Endodermal cell (in vitro differentiated cells): ENCODE measurements at regions not wholly inside any gene's neighbourhood (a gene's known extent, or its start where the extent isn't known, plus 50 kb on each side); places are given as distances from the start of the nearest gene placed in this dataset.
A peak's percentile ranks its signal among the peaks of the same experiment; 100 is the strongest.

Source experiments
- DNase-seq: peaks from one replicate; pipeline ENCODE4 v3.0.0-alpha.2; 2017
- H3K27ac ChIP-seq: 2 replicates; pipeline ENCODE4 v1.5.1; 2013; ENCODE audit warnings: mild to moderate bottlenecking, low read depth, low read length, moderate library complexity
- H3K27me3 ChIP-seq: 2 replicates; pipeline ENCODE4 v1.6.1; 2013; ENCODE audit warnings: mild to moderate bottlenecking, low read length, moderate library complexity; ENCODE audit not compliant: insufficient read depth, control insufficient read depth, poor library complexity, severe bottlenecking
- H3K36me3 ChIP-seq: 2 replicates; pipeline ENCODE4 v1.7.0; 2013; ENCODE audit warnings: mild to moderate bottlenecking, low read length, moderate library complexity; ENCODE audit not compliant: control insufficient read depth, insufficient read depth
- H3K4me1 ChIP-seq: one replicate; pipeline ENCODE4 v1.7.0; 2013; ENCODE audit warnings: low read length; ENCODE audit not compliant: control insufficient read depth, insufficient read depth
- H3K4me3 ChIP-seq: 2 replicates; pipeline ENCODE4 v1.5.1; 2013; ENCODE audit warnings: mild to moderate bottlenecking, low read length, moderate library complexity
- H3K9ac ChIP-seq: 2 replicates; pipeline ENCODE4 v1.6.1; 2013; ENCODE audit warnings: mild to moderate bottlenecking, low read length, moderate library complexity; ENCODE audit not compliant: poor library complexity, severe bottlenecking; ENCODE audit errors: extremely low read depth
- H3K9me3 ChIP-seq: 2 replicates; pipeline ENCODE4 v1.6.1; 2013; ENCODE audit warnings: mild to moderate bottlenecking, low read length, moderate library complexity; ENCODE audit not compliant: control insufficient read depth
- H3K27ac Mint-ChIP-seq: 2 replicates; pipeline ENCODE4 v1.8.0; 2020; ENCODE audit warnings: mixed read lengths
- H3K27me3 Mint-ChIP-seq: 2 replicates; pipeline ENCODE4 v1.8.0; 2021; ENCODE audit warnings: mild to moderate bottlenecking, mixed read lengths; ENCODE audit not compliant: insufficient read depth
- H3K36me3 Mint-ChIP-seq: 2 replicates; pipeline ENCODE4 v1.8.0; 2020; ENCODE audit warnings: low read depth, mixed read lengths
- H3K4me1 Mint-ChIP-seq: 2 replicates; pipeline ENCODE4 v1.8.0; 2020; ENCODE audit warnings: mixed read lengths
- H3K4me3 Mint-ChIP-seq: 2 replicates; pipeline ENCODE4 v1.8.0; 2020; ENCODE audit warnings: mild to moderate bottlenecking, moderate library complexity, mixed read lengths
- H3K9me3 Mint-ChIP-seq: 2 replicates; pipeline ENCODE4 v1.8.0; 2020; ENCODE audit warnings: mild to moderate bottlenecking, mixed read lengths
- CTCF ChIP-seq: fragments of 200-600 bp; sonication (generic); conservative IDR thresholded peaks from 2 replicates; pipeline ENCODE4 v1.5.0; 2021; ENCODE audit warnings: antibody characterized with exemption, mild to moderate bottlenecking
- WGBS, 2 experiments: methylation state at CpG; one replicate each; pipeline versions ENCODE4 v1.1.5 to v1.1.7; 2013; ENCODE audit warnings: missing lambda C conversion rate in 2 of 2, mixed read lengths in 1 of 2; ENCODE audit not compliant: insufficient coverage in 1 of 2, insufficient read length in 1 of 2; 5-methylcytosine and 5-hydroxymethylcytosine counted together

GRCh38 chr4:178414042-178414441 is 971.8 kb upstream of the AGA start:
- no peaks in the 10 kb centered on the region for H3K9me3 Mint-ChIP-seq
- H3K4me1 Mint-ChIP-seq = no peaks in the 10 kb centered on the region
- no peaks in the 10 kb centered on the region for H3K36me3 Mint-ChIP-seq

DNA sequence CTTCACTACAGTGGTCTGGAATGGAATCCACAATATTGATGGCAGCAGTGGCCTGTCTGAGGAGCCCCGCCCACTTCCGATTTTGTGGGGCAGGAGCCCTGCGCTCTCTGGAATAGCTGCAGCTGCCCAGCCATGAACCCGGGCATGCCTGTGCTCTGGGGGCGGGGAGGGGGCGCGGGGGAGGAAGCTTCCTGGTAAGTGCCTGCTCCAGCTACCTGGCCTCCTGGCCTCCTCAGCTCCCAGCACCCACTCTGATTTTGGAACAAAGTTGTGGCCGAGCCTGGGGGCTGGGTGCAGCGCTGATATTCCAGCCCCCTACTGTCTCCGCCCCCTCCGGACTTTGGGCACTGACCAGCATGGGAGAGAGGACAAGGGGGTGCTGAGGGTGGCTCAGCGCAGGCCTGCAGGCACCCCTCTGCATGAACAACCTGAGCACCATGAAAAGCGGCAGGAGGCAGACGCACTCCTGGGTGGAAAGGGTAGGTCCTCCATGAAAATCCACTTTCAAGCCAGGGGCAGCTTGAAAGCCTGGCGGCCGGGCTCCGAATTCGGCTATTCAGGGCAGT is 972.7 kb upstream of the AGA start:
- no peak for DNase-seq
- H3K27me3 ChIP-seq = no peaks in the 10 kb centered on the region
- H3K36me3 ChIP-seq = no peaks in the 10 kb centered on the region
- no peak overlapping the region for H3K4me3 Mint-ChIP-seq
- no peak for TF ChIP-seq CTCF
- no peaks in the 10 kb centered on the region for H3K27me3 Mint-ChIP-seq
- H3K9ac ChIP-seq = no peak overlapping the region
- no peaks in the 10 kb centered on the region for H3K9me3 ChIP-seq
- no peaks in the 10 kb centered on the region for H3K9me3 Mint-ChIP-seq
- H3K4me1 ChIP-seq = no peaks in the 10 kb centered on the region
- 92 to 97% methylated on average over 4 to 18 of the region's 18 CpGs for WGBS, 2 experiments
- no peaks in the 10 kb centered on the region for H3K36me3 Mint-ChIP-seq
- H3K27ac ChIP-seq = no peak overlapping the region
- H3K4me3 ChIP-seq = no peak overlapping the region
- no peaks in the 10 kb centered on the region for H3K4me1 Mint-ChIP-seq
- no peak overlapping the region for H3K27ac Mint-ChIP-seq

More at GRCh38 chr4:178414042-178414441, 971.8 kb upstream of the AGA start:
- WGBS, 2 experiments = 50 to 88% methylated on average over 1 to 4 of the region's 4 CpGs
- H3K27ac ChIP-seq = no peak overlapping the region
- Mint-ChIP-seq H3K4me3 (no peak overlapping the region), H3K27me3 (no peaks in the 10 kb centered on the region), H3K27ac (no peak overlapping the region)
- H3K4me3 ChIP-seq = no peak overlapping the region
- no peak for TF ChIP-seq CTCF
- H3K27me3 ChIP-seq = no peaks in the 10 kb centered on the region
- H3K36me3 ChIP-seq = no peaks in the 10 kb centered on the region
- no peaks in the 10 kb centered on the region for H3K9me3 ChIP-seq
- no peak for DNase-seq
- H3K4me1 ChIP-seq = no peaks in the 10 kb centered on the region
- no peak overlapping the region for H3K9ac ChIP-seq

GRCh38 chr4:178415925-178416324 is 973.7 kb upstream of the AGA start:
- H3K36me3 ChIP-seq = no peaks in the 10 kb centered on the region
- peak; percentile 54 for DNase-seq
- no peaks in the 10 kb centered on the region for H3K4me1 ChIP-seq
- no peak for TF ChIP-seq CTCF
- no peak overlapping the region for H3K9ac ChIP-seq
- H3K27me3 ChIP-seq = no peaks in the 10 kb centered on the region
- Mint-ChIP-seq H3K27me3 (no peaks in the 10 kb centered on the region), H3K36me3 (no peaks in the 10 kb centered on the region), H3K4me1 (no peaks in the 10 kb centered on the region), H3K4me3 (no peak overlapping the region), H3K9me3 (no peaks in the 10 kb centered on the region), H3K27ac (no peak overlapping the region)
- H3K27ac ChIP-seq = no peak overlapping the region
- 97 to 100% methylated on average over 4 to 14 of the region's 14 CpGs for WGBS, 2 experiments
- no peaks in the 10 kb centered on the region for H3K9me3 ChIP-seq
- no peak overlapping the region for H3K4me3 ChIP-seq
